Type B pancreatic cell (in vitro differentiated cells): ENCODE measurements at regions not wholly inside any gene's neighbourhood (a gene's known extent, or its start where the extent isn't known, plus 50 kb on each side); places are given as distances from the start of the nearest gene placed in this dataset.

Experiments used
- DNase-seq: peaks from one replicate; pipeline ENCODE4 v3.0.0; 2021; ENCODE audit warnings: mixed read lengths; ENCODE audit not compliant: unreplicated experiment; ENCODE audit errors: extremely low spot score
- H3K27ac Mint-ChIP-seq: 2 replicates; pipeline ENCODE4 v1.8.0; 2021; ENCODE audit warnings: mild to moderate bottlenecking, mixed read lengths
- H3K27me3 Mint-ChIP-seq: 2 replicates; pipeline ENCODE4 v1.8.0; 2021; ENCODE audit warnings: mixed read lengths
- H3K36me3 Mint-ChIP-seq: 2 replicates; pipeline ENCODE4 v1.8.0; 2021; ENCODE audit warnings: mixed read lengths
- H3K4me1 Mint-ChIP-seq: one replicate; pipeline ENCODE4 v1.8.0; 2021; ENCODE audit warnings: mixed read lengths; ENCODE audit not compliant: unreplicated experiment
- H3K4me3 Mint-ChIP-seq: 2 replicates; pipeline ENCODE4 v1.8.0; 2021; ENCODE audit warnings: mild to moderate bottlenecking, mixed read lengths
- H3K9me3 Mint-ChIP-seq: 2 replicates; pipeline ENCODE4 v1.8.0; 2021; ENCODE audit warnings: mixed read lengths
- TF ChIP-seq, protein P1 (sequence below): fragments of 200-600 bp; sonication (generic); conservative IDR thresholded peaks from 2 replicates; pipeline ENCODE4 v1.5.0; 2021; ENCODE audit warnings: antibody characterized with exemption, mild to moderate bottlenecking

DNA sequence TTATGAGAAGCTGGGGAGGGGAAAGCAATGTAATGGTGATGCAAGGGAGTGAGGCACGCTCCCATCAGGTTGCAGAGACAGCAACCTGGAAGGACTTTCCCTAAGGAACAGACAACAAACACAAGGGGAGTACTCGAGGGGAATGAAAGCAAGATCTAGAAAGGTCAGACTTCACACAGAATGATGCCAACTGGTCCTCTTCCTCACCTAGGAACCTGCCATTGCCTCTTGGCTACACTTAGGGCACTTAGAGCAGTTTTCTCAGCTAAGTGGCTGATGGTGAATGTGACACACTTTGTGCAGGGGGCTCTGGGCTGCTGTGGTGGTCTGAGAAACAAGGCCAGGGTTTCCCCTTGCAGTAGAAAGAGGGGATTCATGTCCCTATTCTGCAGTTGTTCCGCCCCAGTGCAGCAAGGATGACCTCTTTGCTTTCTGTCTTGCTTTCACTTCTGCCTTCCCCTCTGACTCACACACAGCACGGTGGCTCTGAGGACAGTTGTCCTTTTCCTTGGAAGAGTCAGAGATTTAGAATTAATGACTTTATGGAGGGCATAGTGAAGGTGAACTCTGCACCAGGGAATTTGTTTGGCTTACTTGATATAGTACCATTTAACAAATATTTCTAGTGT is 394.0 kb upstream of the KLF4 start:
- Mint-ChIP-seq H3K27me3 (no peaks in the 10 kb centered on the region), H3K9me3 (no peaks in the 10 kb centered on the region), H3K4me3 (no peak overlapping the region)

DNA sequence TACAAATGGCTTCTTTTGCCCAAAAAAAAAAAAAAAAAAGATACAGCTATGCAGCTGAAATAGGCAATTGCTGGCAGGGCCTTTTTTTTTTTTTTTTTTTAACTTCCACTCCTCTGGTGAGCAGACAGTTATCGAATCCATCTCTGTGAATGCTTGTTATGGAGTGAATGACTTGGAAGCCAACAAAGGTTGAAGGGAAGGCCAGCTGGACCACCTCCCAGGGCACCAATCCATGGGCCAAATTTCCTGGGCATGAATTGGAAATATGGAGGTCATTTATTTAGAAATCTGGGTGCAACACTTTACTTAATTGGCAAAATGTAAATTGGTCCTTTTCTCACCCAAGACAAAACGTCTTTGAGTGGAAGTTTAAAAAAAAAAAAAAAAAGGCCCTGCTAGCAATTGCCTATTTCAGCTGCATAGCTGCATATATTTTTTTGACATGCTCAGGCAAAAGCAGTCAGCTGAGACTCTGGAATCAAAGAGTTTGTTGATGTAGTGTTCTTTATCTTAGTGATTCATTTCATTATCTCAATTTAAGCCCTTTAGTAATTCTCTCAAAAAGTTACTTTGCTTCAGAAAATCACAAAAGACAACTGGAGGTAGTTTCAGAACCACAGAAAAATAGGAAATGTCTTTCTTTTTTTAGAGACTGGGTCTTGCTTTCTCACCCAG is 392.2 kb upstream of the KLF4 start:
- Mint-ChIP-seq H3K4me3 (no peak overlapping the region), H3K36me3 (no peaks in the 10 kb centered on the region), H3K27me3 (peaks cover 2% of the 10 kb centered on the region), H3K27ac (no peak overlapping the region), H3K9me3 (no peaks in the 10 kb centered on the region), H3K4me1 (peaks cover 4% of the 10 kb centered on the region)
- no peak for DNase-seq
- TF ChIP-seq, protein P1, sequence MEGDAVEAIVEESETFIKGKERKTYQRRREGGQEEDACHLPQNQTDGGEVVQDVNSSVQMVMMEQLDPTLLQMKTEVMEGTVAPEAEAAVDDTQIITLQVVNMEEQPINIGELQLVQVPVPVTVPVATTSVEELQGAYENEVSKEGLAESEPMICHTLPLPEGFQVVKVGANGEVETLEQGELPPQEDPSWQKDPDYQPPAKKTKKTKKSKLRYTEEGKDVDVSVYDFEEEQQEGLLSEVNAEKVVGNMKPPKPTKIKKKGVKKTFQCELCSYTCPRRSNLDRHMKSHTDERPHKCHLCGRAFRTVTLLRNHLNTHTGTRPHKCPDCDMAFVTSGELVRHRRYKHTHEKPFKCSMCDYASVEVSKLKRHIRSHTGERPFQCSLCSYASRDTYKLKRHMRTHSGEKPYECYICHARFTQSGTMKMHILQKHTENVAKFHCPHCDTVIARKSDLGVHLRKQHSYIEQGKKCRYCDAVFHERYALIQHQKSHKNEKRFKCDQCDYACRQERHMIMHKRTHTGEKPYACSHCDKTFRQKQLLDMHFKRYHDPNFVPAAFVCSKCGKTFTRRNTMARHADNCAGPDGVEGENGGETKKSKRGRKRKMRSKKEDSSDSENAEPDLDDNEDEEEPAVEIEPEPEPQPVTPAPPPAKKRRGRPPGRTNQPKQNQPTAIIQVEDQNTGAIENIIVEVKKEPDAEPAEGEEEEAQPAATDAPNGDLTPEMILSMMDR = no peak

More for the DNA sequence above, 394.0 kb upstream of the KLF4 start:
- no peak for DNase-seq
- Mint-ChIP-seq H3K36me3 (no peaks in the 10 kb centered on the region), H3K27ac (no peak overlapping the region), H3K4me1 (peaks cover 4% of the 10 kb centered on the region)
- TF ChIP-seq, protein P1 = no peak

DNA sequence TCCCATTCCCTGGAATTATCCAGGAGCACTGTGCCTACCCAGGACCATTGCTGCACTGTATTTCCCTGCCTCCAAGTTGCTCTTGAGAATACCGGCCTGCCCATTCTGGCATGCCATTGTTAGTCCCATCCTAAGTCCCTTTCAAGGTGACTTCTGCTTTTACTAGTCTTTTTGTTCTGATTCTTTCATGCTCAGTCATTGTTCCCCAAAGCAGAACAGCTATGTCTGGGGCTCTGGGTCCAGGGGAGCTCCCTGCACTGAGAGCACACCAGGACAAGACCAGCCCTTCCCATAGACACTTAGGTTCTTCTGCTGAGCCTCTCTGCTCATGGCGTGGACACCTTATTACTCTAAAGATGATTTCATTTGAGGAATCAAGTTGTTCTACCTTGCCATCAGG is 388.9 kb upstream of the KLF4 start:
- Mint-ChIP-seq H3K36me3 (no peaks in the 10 kb centered on the region), H3K4me1 (peaks cover 4% of the 10 kb centered on the region), H3K4me3 (no peak overlapping the region), H3K27me3 (peaks cover 9% of the 10 kb centered on the region), H3K27ac (no peak overlapping the region), H3K9me3 (no peaks in the 10 kb centered on the region)
- TF ChIP-seq, protein P1 = no peak
- DNase-seq = no peak

DNA sequence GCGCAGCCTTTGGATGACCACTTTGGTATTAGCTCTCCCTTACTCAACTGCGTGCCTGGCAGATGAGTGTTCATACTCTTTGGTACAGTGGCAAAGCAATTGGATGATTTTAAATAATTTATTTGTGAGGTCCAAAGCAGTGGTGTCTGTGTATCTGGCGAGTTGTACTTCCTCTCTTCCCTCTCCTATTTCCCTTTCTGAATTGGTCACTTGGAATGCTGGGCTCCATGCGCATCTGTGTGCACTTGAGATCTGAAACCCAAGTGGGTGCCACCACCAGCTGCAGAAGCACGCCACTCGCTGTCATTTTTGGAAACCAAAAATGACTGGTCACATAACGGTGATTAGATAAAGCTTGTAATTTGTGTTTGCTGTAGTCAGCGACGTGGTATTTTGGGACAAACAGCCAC is 386.0 kb upstream of the KLF4 start:
- Mint-ChIP-seq H3K4me1 (peaks cover 4% of the 10 kb centered on the region), H3K4me3 (no peak overlapping the region), H3K27me3 (peaks cover 11% of the 10 kb centered on the region), H3K9me3 (no peaks in the 10 kb centered on the region), H3K27ac (no peak overlapping the region), H3K36me3 (no peaks in the 10 kb centered on the region)
- TF ChIP-seq, protein P1 = no peak
- no peak for DNase-seq

DNA sequence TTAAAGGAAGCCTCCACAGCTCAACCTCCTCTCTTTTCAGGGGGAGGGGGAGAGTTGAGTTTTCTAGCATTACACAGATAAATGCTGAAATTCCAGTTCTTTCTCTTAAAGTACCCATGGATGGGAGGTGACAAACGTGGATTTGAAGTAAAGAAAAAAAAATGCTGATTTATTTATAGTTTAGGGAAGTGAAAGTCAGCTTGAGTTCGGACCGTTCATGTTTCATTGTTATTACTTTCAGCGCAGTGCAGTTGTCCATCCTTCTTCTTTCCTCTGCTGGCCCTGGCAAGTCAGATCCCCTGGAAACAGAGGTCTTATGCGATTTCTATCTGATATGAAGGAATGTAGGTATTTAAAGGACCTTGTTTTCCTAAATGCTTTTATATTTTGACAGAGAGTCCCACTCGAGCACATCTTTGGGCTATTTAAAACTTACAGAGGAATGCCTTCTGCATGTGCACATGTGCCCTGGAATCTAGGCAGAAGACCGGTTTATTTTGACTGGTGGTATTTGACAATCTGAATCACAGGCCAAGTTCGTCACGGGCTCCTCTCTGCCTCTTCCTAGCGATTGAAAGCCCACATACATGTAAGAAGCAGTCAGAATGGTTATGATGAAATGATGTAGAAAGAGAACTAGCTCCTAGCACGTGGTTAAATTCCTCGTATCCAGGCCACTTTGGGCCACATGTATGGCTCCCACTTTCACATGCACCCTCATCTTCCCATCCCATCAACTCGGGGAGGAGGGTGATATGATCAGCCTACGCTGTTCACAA is 385.2 kb upstream of the KLF4 start:
- no peaks in the 10 kb centered on the region for H3K36me3 Mint-ChIP-seq
- no peak for DNase-seq
- no peak overlapping the region for H3K27ac Mint-ChIP-seq
- H3K9me3 Mint-ChIP-seq = no peaks in the 10 kb centered on the region
- H3K4me1 Mint-ChIP-seq = no peaks in the 10 kb centered on the region
- TF ChIP-seq, protein P1 = no peak
- H3K4me3 Mint-ChIP-seq = no peak overlapping the region
- peaks cover 13% of the 10 kb centered on the region for H3K27me3 Mint-ChIP-seq
